HEK293 (cell line): ENCODE measurements at regions not wholly inside any gene's neighbourhood (a gene's known extent, or its start where the extent isn't known, plus 50 kb on each side); places are given as distances from the start of the nearest gene placed in this dataset.

Experiments used
- CTCF ChIA-PET: fragments of 350-600 bp; formaldehyde crosslinking; extraction: SDS; loops from one replicate; lab custom pipeline; 2021; ENCODE audit warnings: antibody characterized with exemption; lab: Yijun Ruan, JAX
- POLR2A ChIA-PET: fragments of 300-600 bp; formaldehyde crosslinking; extraction: SDS; loops from one replicate; lab custom pipeline; 2020; ENCODE audit warnings: antibody characterized with exemption, inconsistent platforms; lab: Yijun Ruan, JAX
- H3K27ac ChIP-seq: fragments of 200-500 bp; sonication (Bioruptor generic); 2 replicates; pipeline ENCODE4 v1.5.1; 2014; ENCODE audit warnings: low read depth, low read length, control low read depth, inconsistent platforms; ENCODE audit errors: extremely low read depth
- H3K36me3 ChIP-seq, 2 experiments: fragments of 200-500 bp in 1 of 2; sonication (Bioruptor generic) in 1 of 2; 1 replicate in 1 of 2; 2 replicates in 1 of 2; pipeline ENCODE4 v1.5.1; 2014 to 2017; ENCODE audit warnings: inconsistent platforms in 2 of 2, low read length in 2 of 2; ENCODE audit not compliant: control insufficient read depth in 2 of 2, insufficient read depth in 1 of 2
- H3K4me1 ChIP-seq: fragments of 200-500 bp; sonication (Bioruptor generic); 2 replicates; pipeline ENCODE4 v1.5.1; 2014; ENCODE audit warnings: mild to moderate bottlenecking, low read length, inconsistent platforms; ENCODE audit not compliant: control insufficient read depth, insufficient read depth
- H3K4me3 ChIP-seq: 2 replicates; pipeline ENCODE4 v1.5.1; 2011; ENCODE audit warnings: low read depth, mild to moderate bottlenecking, control low read depth, low read length, moderate library complexity
- H3K9me3 ChIP-seq: fragments of 200-500 bp; sonication (Bioruptor generic); 2 replicates; pipeline ENCODE4 v1.5.1; 2014; ENCODE audit warnings: low read depth, low read length, inconsistent platforms; ENCODE audit not compliant: control insufficient read depth, insufficient read depth
- GLIS1 ChIP-seq: fragments of 450-650 bp; formaldehyde crosslinking; IDR thresholded peaks from 2 replicates; pipeline ENCODE4 v1.5.1; 2016; ENCODE audit warnings: missing biosample characterization, missing genetic modification characterization
- MYNN ChIP-seq: fragments of 450-650 bp; formaldehyde crosslinking; IDR thresholded peaks from 2 replicates; pipeline ENCODE4 v1.5.1; 2016; ENCODE audit warnings: missing biosample characterization, missing genetic modification characterization, borderline replicate concordance
- RBAK ChIP-seq: fragments of 450-650 bp; formaldehyde crosslinking; IDR thresholded peaks from 2 replicates; pipeline ENCODE4 v1.5.1; 2016; ENCODE audit warnings: missing biosample characterization, missing genetic modification characterization
- REPIN1 ChIP-seq: fragments of 450-650 bp; formaldehyde crosslinking; IDR thresholded peaks from 2 replicates; pipeline ENCODE4 v1.5.1; 2017; ENCODE audit warnings: missing biosample characterization, missing genetic modification characterization, low read depth
- SP7 ChIP-seq: fragments of 450-650 bp; formaldehyde crosslinking; IDR thresholded peaks from 2 replicates; pipeline ENCODE4 v1.5.1; 2016; ENCODE audit warnings: missing biosample characterization, missing genetic modification characterization
- ZFP37 ChIP-seq: fragments of 450-650 bp; formaldehyde crosslinking; IDR thresholded peaks from 2 replicates; pipeline ENCODE4 v1.5.1; 2016; ENCODE audit warnings: missing biosample characterization, missing genetic modification characterization
- ZNF114 ChIP-seq: fragments of 450-650 bp; formaldehyde crosslinking; IDR thresholded peaks from 2 replicates; pipeline ENCODE4 v1.5.0; 2017; ENCODE audit warnings: missing biosample characterization, missing genetic modification characterization
- ZNF155 ChIP-seq: fragments of 450-650 bp; formaldehyde crosslinking; IDR thresholded peaks from 2 replicates; pipeline ENCODE4 v1.5.1; 2016; ENCODE audit warnings: missing biosample characterization, missing genetic modification characterization
- ZNF174 ChIP-seq: fragments of 450-650 bp; formaldehyde crosslinking; IDR thresholded peaks from 2 replicates; pipeline ENCODE4 v1.5.0; 2017; ENCODE audit warnings: missing biosample characterization, mild to moderate bottlenecking, missing genetic modification characterization
- ZNF175 ChIP-seq: fragments of 450-650 bp; formaldehyde crosslinking; IDR thresholded peaks from 2 replicates; pipeline ENCODE4 v1.5.1; 2016; ENCODE audit warnings: missing biosample characterization, missing genetic modification characterization
- ZNF184 ChIP-seq: fragments of 450-650 bp; IDR thresholded peaks from 2 replicates; pipeline ENCODE4 v1.5.1; 2018; ENCODE audit warnings: missing biosample characterization, mild to moderate bottlenecking, missing genetic modification characterization
- ZNF202 ChIP-seq: fragments of 450-650 bp; formaldehyde crosslinking; IDR thresholded peaks from 2 replicates; pipeline ENCODE4 v1.5.1; 2016; ENCODE audit warnings: missing biosample characterization, missing genetic modification characterization, borderline replicate concordance
- ZNF266 ChIP-seq: fragments of 450-650 bp; formaldehyde crosslinking; IDR thresholded peaks from 2 replicates; pipeline ENCODE4 v1.5.1; 2016; ENCODE audit warnings: missing biosample characterization, missing genetic modification characterization, low read depth
- ZNF302 ChIP-seq: fragments of 450-650 bp; formaldehyde crosslinking; IDR thresholded peaks from 2 replicates; pipeline ENCODE4 v1.5.1; 2016; ENCODE audit warnings: missing biosample characterization, missing genetic modification characterization, low read depth
- ZNF560 ChIP-seq: fragments of 450-650 bp; formaldehyde crosslinking; IDR thresholded peaks from 2 replicates; pipeline ENCODE4 v1.5.1; 2017; ENCODE audit warnings: missing biosample characterization, missing genetic modification characterization, borderline replicate concordance
- ZNF571 ChIP-seq: fragments of 450-650 bp; formaldehyde crosslinking; IDR thresholded peaks from 2 replicates; pipeline ENCODE4 v1.5.0; 2017; ENCODE audit warnings: missing biosample characterization, missing genetic modification characterization
- ZNF596 ChIP-seq: fragments of 450-650 bp; IDR thresholded peaks from 2 replicates; pipeline ENCODE4 v1.5.0; 2018; ENCODE audit warnings: missing biosample characterization, mild to moderate bottlenecking, missing genetic modification characterization, moderate library complexity
- ZNF658 ChIP-seq: fragments of 450-650 bp; formaldehyde crosslinking; IDR thresholded peaks from 2 replicates; pipeline ENCODE4; 2016; ENCODE audit warnings: missing biosample characterization, missing genetic modification characterization
- ZNF768 ChIP-seq: fragments of 450-650 bp; formaldehyde crosslinking; IDR thresholded peaks from 2 replicates; pipeline ENCODE4 v1.5.1; 2018; ENCODE audit warnings: missing biosample characterization, mild to moderate bottlenecking, missing genetic modification characterization
- ZNF785 ChIP-seq: fragments of 450-650 bp; formaldehyde crosslinking; IDR thresholded peaks from 2 replicates; pipeline ENCODE4 v1.5.1; 2016; ENCODE audit warnings: missing biosample characterization, missing genetic modification characterization
- ZNF791 ChIP-seq: fragments of 450-650 bp; formaldehyde crosslinking; IDR thresholded peaks from 2 replicates; pipeline ENCODE4 v1.5.1; 2016; ENCODE audit warnings: missing biosample characterization, missing genetic modification characterization
- ZSCAN16 ChIP-seq: fragments of 450-650 bp; formaldehyde crosslinking; IDR thresholded peaks from 2 replicates; pipeline ENCODE4 v1.5.1; 2016; ENCODE audit warnings: missing biosample characterization, missing genetic modification characterization
- TF ChIP-seq, protein P1 (sequence below): fragments of 450-650 bp; formaldehyde crosslinking; IDR thresholded peaks from 2 replicates; pipeline ENCODE4 v1.5.1; 2016; ENCODE audit warnings: missing biosample characterization, missing genetic modification characterization
- TF ChIP-seq, protein P2 (sequence below): fragments of 450-650 bp; formaldehyde crosslinking; IDR thresholded peaks from 2 replicates; pipeline ENCODE4 v1.5.1; 2017; ENCODE audit warnings: missing biosample characterization, missing genetic modification characterization
- TF ChIP-seq, protein P3 (sequence below): fragments of 450-650 bp; formaldehyde crosslinking; IDR thresholded peaks from 2 replicates; pipeline ENCODE4 v1.5.1; 2016; ENCODE audit warnings: missing biosample characterization, missing genetic modification characterization
- TF ChIP-seq, protein P4 (sequence below): fragments of 450-650 bp; formaldehyde crosslinking; conservative IDR thresholded peaks from 2 replicates; pipeline ENCODE4 v1.5.1; 2016; ENCODE audit warnings: low read depth, missing biosample characterization, missing genetic modification characterization

DNA sequence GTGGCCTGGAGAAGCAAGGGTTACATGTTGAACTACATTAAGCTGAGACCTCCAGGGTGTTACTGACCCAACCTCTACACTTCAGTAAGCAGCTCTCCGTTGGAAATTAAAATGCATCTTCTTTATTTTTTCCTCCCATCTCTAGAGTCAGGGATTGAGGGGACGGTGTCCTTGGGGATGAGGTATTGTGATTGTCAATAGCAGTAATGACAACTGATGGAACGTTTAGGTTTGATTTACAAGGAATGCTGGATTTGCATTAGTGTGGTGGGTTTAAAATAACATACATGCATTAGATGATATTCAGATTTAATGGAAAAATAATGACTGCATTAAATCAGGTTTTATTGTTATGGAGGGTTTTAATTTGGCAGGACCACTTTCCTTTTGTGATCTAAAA lies 82.9 kb upstream of the NTRK2 start (continued):
- TF ChIP-seq, protein P1, sequence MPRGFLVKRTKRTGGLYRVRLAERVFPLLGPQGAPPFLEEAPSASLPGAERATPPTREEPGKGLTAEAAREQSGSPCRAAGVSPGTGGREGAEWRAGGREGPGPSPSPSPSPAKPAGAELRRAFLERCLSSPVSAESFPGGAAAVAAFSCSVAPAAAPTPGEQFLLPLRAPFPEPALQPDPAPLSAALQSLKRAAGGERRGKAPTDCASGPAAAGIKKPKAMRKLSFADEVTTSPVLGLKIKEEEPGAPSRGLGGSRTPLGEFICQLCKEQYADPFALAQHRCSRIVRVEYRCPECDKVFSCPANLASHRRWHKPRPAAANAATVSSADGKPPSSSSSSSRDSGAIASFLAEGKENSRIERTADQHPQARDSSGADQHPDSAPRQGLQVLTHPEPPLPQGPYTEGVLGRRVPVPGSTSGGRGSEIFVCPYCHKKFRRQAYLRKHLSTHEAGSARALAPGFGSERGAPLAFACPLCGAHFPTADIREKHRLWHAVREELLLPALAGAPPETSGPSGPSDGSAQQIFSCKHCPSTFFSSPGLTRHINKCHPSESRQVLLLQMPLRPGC (tag by site-specific recombination), result no peak
- TF ChIP-seq ZNF184 (tag by site-specific recombination), result no peak
- TF ChIP-seq, all 188 proteins: peak for 0

DNA sequence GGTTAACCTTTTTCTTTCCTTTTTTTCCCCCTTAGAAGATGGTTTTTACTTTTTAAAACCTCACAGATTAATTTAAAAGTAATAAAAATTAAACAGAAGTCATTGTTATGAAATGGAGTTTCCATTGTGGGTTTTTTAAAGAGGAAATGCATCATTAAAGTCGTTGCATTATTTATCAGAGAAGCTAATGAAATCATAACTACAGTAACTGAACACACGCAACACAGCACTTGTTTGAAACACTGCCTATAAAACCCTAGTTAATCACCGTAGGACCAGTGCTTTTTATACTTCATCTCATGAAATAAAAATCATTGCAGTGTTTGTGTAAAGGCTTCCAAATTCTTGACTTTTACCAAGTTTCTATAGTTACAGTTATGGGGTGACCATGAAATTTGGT lies 82.4 kb upstream of the NTRK2 start:
- Histone ChIP-seq H3K4me3 (no peak overlapping the region), H3K4me1 (no peaks in the 10 kb centered on the region), H3K27ac (no peak overlapping the region), H3K9me3 (no peaks in the 10 kb centered on the region), H3K36me3 (no peaks in the 10 kb centered on the region)
- TF ChIP-seq ZNF175 (tag by site-specific recombination) (no peak), ZNF174 (no peak), ZNF114 (tag by site-specific recombination) (no peak), ZNF155 (no peak), ZNF785 (tag by site-specific recombination) (no peak), ZNF768 (no peak), ZNF202 (no peak), ZNF302 (tag by site-specific recombination) (no peak), ZNF571 (no peak), REPIN1 (tag by site-specific recombination) (no peak)
- TF ChIP-seq, protein P2, sequence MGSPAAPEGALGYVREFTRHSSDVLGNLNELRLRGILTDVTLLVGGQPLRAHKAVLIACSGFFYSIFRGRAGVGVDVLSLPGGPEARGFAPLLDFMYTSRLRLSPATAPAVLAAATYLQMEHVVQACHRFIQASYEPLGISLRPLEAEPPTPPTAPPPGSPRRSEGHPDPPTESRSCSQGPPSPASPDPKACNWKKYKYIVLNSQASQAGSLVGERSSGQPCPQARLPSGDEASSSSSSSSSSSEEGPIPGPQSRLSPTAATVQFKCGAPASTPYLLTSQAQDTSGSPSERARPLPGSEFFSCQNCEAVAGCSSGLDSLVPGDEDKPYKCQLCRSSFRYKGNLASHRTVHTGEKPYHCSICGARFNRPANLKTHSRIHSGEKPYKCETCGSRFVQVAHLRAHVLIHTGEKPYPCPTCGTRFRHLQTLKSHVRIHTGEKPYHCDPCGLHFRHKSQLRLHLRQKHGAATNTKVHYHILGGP (tag by site-specific recombination), result no peak
- TF ChIP-seq, protein P3, sequence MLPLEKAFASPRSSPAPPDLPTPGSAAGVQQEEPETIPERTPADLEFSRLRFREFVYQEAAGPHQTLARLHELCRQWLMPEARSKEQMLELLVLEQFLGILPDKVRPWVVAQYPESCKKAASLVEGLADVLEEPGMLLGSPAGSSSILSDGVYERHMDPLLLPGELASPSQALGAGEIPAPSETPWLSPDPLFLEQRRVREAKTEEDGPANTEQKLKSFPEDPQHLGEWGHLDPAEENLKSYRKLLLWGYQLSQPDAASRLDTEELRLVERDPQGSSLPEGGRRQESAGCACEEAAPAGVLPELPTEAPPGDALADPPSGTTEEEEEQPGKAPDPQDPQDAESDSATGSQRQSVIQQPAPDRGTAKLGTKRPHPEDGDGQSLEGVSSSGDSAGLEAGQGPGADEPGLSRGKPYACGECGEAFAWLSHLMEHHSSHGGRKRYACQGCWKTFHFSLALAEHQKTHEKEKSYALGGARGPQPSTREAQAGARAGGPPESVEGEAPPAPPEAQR (tag by site-specific recombination), result no peak
- ChIA-PET CTCF (no interaction called here), POLR2A (no interaction called here)

DNA sequence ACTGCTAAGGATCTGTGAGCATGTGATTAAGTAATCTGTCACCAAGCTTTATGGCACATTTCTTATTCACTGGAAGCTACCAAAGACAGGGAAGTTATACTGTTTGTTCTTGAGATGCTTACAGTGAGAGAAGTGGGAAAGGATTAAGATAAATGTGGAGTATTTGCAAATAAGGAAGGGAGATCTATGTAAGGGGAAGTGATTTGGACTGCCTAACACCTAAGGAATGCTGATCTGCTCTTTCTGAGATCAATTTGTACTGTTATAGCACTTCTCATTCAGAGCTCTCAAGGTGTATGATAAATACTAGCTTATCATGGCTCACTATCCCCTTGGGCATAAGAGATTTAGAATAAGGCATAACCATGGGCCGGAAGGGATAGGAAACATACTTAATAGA lies 80.0 kb upstream of the NTRK2 start:
- Histone ChIP-seq H3K9me3 (no peaks in the 10 kb centered on the region), H3K4me1 (no peaks in the 10 kb centered on the region), H3K36me3 (no peaks in the 10 kb centered on the region), H3K27ac (no peak overlapping the region), H3K4me3 (no peak overlapping the region)
- ChIA-PET CTCF (interaction anchor here (0.5 kb wide), 1 partner anchor 12 kb away, joined by 3 read pairs; no protein-coding TSS in a partner anchor), POLR2A (no interaction called here)
- TF ChIP-seq ZSCAN16 (no peak), ZNF658 (tag by site-specific recombination) (no peak), MYNN (tag by site-specific recombination) (no peak), ZNF791 (no peak), SP7 (no peak), ZNF560 (tag by site-specific recombination) (no peak), ZNF266 (tag by site-specific recombination) (no peak), RBAK (tag by site-specific recombination) (no peak), ZFP37 (tag by site-specific recombination) (no peak), ZNF596 (tag by site-specific recombination) (no peak), GLIS1 (tag by site-specific recombination) (no peak)
- TF ChIP-seq, protein P4, sequence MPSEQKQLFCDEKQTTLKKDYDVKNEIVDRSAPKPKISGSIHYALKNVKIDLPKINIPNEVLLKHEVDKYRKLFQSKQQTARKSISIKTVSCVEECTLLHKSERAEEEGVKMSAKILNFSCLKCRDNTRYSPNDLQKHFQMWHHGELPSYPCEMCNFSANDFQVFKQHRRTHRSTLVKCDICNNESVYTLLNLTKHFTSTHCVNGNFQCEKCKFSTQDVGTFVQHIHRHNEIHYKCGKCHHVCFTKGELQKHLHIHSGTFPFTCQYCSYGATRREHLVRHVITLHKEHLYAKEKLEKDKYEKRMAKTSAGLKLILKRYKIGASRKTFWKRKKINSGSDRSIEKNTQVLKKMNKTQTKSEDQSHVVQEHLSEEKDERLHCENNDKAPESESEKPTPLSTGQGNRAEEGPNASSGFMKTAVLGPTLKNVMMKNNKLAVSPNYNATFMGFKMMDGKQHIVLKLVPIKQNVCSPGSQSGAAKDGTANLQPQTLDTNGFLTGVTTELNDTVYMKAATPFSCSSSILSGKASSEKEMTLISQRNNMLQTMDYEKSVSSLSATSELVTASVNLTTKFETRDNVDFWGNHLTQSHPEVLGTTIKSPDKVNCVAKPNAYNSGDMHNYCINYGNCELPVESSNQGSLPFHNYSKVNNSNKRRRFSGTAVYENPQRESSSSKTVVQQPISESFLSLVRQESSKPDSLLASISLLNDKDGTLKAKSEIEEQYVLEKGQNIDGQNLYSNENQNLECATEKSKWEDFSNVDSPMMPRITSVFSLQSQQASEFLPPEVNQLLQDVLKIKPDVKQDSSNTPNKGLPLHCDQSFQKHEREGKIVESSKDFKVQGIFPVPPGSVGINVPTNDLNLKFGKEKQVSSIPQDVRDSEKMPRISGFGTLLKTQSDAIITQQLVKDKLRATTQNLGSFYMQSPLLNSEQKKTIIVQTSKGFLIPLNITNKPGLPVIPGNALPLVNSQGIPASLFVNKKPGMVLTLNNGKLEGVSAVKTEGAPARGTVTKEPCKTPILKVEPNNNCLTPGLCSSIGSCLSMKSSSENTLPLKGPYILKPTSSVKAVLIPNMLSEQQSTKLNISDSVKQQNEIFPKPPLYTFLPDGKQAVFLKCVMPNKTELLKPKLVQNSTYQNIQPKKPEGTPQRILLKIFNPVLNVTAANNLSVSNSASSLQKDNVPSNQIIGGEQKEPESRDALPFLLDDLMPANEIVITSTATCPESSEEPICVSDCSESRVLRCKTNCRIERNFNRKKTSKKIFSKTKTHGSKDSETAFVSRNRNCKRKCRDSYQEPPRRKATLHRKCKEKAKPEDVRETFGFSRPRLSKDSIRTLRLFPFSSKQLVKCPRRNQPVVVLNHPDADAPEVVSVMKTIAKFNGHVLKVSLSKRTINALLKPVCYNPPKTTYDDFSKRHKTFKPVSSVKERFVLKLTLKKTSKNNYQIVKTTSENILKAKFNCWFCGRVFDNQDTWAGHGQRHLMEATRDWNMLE (tag by site-specific recombination), result no peak
